ENCODE measurements at regions not wholly inside any gene's neighbourhood (a gene's known extent, or its start where the extent isn't known, plus 50 kb on each side); places are given as distances from the start of the nearest gene placed in this dataset.

DNA sequence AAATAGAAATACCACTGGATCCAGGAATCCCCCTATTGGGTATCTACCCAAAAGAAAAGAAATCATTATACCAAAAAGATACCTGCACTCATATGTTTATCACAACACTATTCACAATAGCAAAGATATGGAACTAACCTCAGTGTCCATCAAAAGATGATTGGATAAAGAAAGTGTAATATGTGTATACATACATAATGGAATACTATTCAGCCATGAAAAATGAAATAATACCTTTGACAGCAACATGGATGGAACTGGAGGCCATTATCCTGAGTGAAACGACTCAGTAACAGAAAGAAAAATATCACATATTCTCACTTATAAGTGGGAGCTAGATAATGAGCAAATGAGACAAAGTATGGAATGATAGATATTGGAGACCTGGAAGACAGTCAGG, 74.2 kb upstream of the TLR3 start:
- CTCF ChIA-PET: no interaction called here
- no peak for DNase-seq
- H3K9me3 Mint-ChIP-seq (ENCODE audit: low read depth): no peaks in the 10 kb centered on the region

DNA sequence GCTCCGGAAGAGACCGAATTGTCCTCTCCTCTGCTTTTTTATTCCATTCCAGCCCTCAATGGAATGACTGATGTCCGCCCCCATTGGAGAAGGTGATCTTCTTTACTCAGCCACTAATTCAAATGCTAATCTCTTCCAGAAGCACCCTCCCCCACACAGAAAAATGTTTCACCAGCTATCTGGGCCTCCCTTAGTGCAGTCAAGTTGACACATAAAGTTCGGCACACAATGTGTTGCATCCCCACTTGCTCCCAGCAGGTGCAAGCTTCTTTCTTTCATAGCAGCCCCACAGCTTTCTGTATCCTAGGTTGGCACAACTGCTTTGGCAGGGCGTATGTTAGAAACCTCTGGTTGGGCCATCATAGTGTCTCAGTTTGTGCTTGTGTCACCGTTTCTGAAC, 73.3 kb upstream of the TLR3 start:
- DNase-seq (no peak), ATAC-seq (no peak)
- H3K4me3 Mint-ChIP-seq: no peak overlapping the region
- CTCF ChIA-PET: no interaction called here
- H3K27me3 Mint-ChIP-seq: no peaks in the 10 kb centered on the region
- H3K27ac Mint-ChIP-seq: no peak overlapping the region
- no peaks in the 10 kb centered on the region for H3K36me3 Mint-ChIP-seq
- no peaks in the 10 kb centered on the region for H3K4me1 Mint-ChIP-seq
- no peaks in the 10 kb centered on the region for H3K9me3 Mint-ChIP-seq (ENCODE audit: low read depth)

More for the DNA sequence above, 74.2 kb upstream of the TLR3 start:
- no peak for ATAC-seq
- no peaks in the 10 kb centered on the region for H3K27me3 Mint-ChIP-seq
- no peak overlapping the region for H3K4me3 Mint-ChIP-seq
- no peaks in the 10 kb centered on the region for H3K4me1 Mint-ChIP-seq
- no peaks in the 10 kb centered on the region for H3K36me3 Mint-ChIP-seq
- H3K27ac Mint-ChIP-seq: no peak overlapping the region

- no peaks in the 10 kb centered on the region for H3K36me3 Mint-ChIP-seq
- H3K27me3 Mint-ChIP-seq: peaks cover 5% of the 10 kb centered on the region
- no peak for ATAC-seq
- CTCF ChIA-PET: no interaction called here
- H3K4me1 Mint-ChIP-seq: no peaks in the 10 kb centered on the region
- H3K9me3 Mint-ChIP-seq (ENCODE audit: low read depth): no peaks in the 10 kb centered on the region
- no peak overlapping the region for H3K4me3 Mint-ChIP-seq
- no peak overlapping the region for H3K27ac Mint-ChIP-seq
- DNase-seq: no peak
Observed at GRCh38 chr4:185997296-185997695, 71.7 kb upstream of the TLR3 start.

DNA sequence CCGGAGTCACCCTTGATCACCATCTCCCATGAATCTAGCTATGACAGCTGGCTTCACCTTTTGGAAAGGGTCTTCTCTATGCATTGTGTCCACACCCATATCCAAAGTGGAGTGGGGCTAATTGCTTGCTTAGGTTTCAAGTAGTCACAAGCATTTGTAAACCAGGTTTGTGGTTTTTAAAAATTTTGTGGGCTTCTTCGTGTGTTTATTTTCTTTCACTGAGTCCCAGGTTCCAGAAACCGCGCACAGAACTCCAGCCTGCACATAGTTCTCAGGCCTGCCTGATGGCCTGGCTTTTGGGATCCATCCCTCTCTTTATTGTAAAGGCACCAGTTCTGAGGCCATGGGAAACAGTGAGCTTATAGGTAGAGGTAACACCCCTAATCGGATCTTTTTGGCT, 70.2 kb upstream of the TLR3 start:
- Mint-ChIP-seq H3K9me3 (ENCODE audit: low read depth) (no peaks in the 10 kb centered on the region), H3K27me3 (peaks cover 5% of the 10 kb centered on the region), H3K36me3 (no peaks in the 10 kb centered on the region), H3K4me1 (no peaks in the 10 kb centered on the region), H3K4me3 (no peak overlapping the region), H3K27ac (no peak overlapping the region)
- no peak for DNase-seq
- no peak for ATAC-seq
- CTCF ChIA-PET: no interaction called here

DNA sequence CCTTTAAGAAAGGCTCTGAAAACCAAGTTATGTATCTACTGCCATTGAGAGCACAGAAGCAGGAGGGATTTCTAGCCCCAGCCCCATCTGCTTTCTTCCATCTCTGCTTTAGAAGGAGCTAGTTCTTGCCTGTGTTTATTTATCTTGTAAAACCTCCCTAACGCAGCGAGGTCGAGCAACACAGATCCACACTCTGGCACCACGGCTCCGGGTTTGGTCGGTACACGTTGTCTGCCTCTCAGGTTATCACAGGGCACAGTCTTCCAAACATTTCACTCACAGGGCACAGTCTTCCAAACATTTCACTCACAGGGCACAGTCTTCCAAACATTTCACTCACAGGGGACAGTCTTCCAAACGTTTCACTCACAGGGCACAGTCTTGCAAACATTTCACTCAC, 69.7 kb upstream of the TLR3 start:
- ATAC-seq (no peak), DNase-seq (no peak)
- Mint-ChIP-seq H3K9me3 (ENCODE audit: low read depth) (no peaks in the 10 kb centered on the region), H3K4me1 (no peaks in the 10 kb centered on the region), H3K4me3 (no peak overlapping the region), H3K27ac (no peak overlapping the region), H3K36me3 (no peaks in the 10 kb centered on the region), H3K27me3 (peaks cover 5% of the 10 kb centered on the region)
- CTCF ChIA-PET: no interaction called here

DNA sequence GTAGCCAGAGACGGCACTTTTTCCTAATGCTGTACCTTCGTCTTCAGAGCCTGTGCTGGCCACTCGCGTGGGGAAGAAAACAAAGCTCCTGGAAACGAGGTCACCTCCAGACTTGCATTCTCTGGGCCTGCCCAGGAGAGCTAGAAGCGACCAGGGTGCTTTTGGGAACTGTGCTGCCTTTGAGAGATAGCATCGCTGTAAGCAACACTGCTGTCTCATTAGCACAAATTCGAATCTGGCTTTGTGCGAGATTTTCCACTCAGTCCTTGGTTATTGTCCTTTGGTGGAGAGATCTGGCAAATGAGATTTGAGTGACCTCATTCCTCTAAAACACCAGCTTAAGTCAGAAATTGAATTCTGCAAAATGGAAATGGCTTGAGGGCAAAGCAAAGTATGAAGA, 66.1 kb upstream of the TLR3 start:
- CTCF ChIA-PET: no interaction called here
- DNase-seq: no peak
- Mint-ChIP-seq H3K4me3 (no peak overlapping the region), H3K27me3 (peaks cover 5% of the 10 kb centered on the region), H3K9me3 (ENCODE audit: low read depth) (no peaks in the 10 kb centered on the region), H3K27ac (no peak overlapping the region), H3K4me1 (no peaks in the 10 kb centered on the region), H3K36me3 (no peaks in the 10 kb centered on the region)
- ATAC-seq: no peak

DNA sequence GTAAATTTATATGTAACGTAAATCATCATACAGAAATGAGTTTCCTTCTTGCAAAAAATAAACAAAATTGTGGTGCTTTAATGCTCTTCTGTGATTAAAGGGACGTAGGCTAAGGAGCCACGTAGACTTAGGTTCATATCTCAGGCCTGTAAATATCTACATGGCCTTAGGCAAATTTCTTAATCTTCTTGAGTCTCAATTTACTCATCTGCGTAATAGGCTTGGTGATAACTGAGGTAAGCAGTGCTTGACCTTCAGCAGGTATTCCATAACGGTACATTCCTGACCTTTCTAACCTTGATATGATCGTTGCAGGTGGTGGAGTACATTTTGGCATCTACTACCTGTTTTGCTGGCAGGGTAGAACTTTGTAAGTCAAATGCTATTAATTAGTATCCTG, 65.2 kb upstream of the TLR3 start:
- Mint-ChIP-seq H3K27ac (no peak overlapping the region), H3K36me3 (no peaks in the 10 kb centered on the region), H3K27me3 (peaks cover 5% of the 10 kb centered on the region), H3K4me3 (no peak overlapping the region), H3K9me3 (ENCODE audit: low read depth) (no peaks in the 10 kb centered on the region), H3K4me1 (no peaks in the 10 kb centered on the region)
- CTCF ChIA-PET: no interaction called here
- DNase-seq: no peak
- no peak for ATAC-seq

DNA sequence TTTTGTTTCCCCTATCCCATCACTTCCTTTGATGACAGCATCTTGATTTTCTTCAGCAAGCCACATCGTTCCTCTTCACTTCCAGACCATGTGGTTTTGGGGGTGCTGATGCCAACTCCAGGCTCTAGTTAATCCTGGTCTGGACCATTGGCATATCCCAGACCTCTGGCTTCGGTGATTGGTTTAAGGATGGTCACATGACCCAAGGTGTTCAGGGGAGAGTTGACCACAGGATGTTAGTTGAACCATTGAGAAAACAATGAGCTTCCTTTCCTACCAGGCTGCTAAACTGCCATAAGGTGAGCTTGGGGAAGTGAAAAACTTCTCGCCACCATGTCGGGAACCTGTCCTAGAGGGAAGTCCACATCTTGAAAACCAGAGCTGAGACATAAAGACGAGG, 60.9 kb upstream of the TLR3 start:
- no peak overlapping the region for H3K27ac Mint-ChIP-seq
- ATAC-seq (no peak), DNase-seq (no peak)
- H3K4me1 Mint-ChIP-seq: no peaks in the 10 kb centered on the region
- H3K4me3 Mint-ChIP-seq: no peak overlapping the region
- no peaks in the 10 kb centered on the region for H3K9me3 Mint-ChIP-seq (ENCODE audit: low read depth)
- no peaks in the 10 kb centered on the region for H3K36me3 Mint-ChIP-seq
- CTCF ChIA-PET: no interaction called here
- no peaks in the 10 kb centered on the region for H3K27me3 Mint-ChIP-seq

DNA sequence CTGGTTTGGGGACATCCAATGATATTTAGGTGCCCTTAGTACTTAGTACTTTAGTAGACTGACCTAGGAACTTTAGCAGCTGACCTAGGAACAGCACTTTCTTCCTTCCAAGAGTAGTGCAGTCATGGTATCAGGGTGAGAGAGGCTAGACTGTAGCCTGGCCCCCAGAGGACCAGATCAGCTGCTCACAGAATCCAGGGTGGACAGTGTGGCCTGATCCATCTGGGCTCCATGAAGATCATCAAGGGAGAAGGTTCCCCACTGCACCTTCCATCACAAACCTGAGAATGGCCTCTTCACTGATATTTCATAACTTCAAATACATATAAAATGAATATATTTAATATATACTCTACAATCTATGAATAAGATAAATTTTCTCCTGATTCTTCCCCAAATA, 59.0 kb upstream of the TLR3 start:
- CTCF ChIA-PET: no interaction called here
- H3K4me1 Mint-ChIP-seq: no peaks in the 10 kb centered on the region

GRCh38 chr4:186010821-186011220, 58.1 kb upstream of the TLR3 start:
- CTCF ChIA-PET: no interaction called here
- Mint-ChIP-seq H3K27ac (no peak overlapping the region), H3K27me3 (no peaks in the 10 kb centered on the region), H3K4me1 (no peaks in the 10 kb centered on the region), H3K4me3 (no peak overlapping the region), H3K9me3 (ENCODE audit: low read depth) (no peaks in the 10 kb centered on the region), H3K36me3 (no peaks in the 10 kb centered on the region)
- no peak for DNase-seq
- no peak for ATAC-seq

More for the DNA sequence above, 59.0 kb upstream of the TLR3 start:
- DNase-seq: no peak
- no peaks in the 10 kb centered on the region for H3K9me3 Mint-ChIP-seq (ENCODE audit: low read depth)
- ATAC-seq: no peak
- no peaks in the 10 kb centered on the region for H3K36me3 Mint-ChIP-seq
- no peaks in the 10 kb centered on the region for H3K27me3 Mint-ChIP-seq
- H3K4me3 Mint-ChIP-seq: no peak overlapping the region
- H3K27ac Mint-ChIP-seq: no peak overlapping the region

GRCh38 chr4:186012071-186012470, 56.9 kb upstream of the TLR3 start:
- CTCF ChIA-PET: no interaction called here
- no peak for ATAC-seq
- no peaks in the 10 kb centered on the region for H3K36me3 Mint-ChIP-seq
- H3K4me1 Mint-ChIP-seq: no peaks in the 10 kb centered on the region
- H3K4me3 Mint-ChIP-seq: no peak overlapping the region
- no peak for DNase-seq
- H3K27me3 Mint-ChIP-seq: no peaks in the 10 kb centered on the region
- H3K27ac Mint-ChIP-seq: no peak overlapping the region
- no peaks in the 10 kb centered on the region for H3K9me3 Mint-ChIP-seq (ENCODE audit: low read depth)

DNA sequence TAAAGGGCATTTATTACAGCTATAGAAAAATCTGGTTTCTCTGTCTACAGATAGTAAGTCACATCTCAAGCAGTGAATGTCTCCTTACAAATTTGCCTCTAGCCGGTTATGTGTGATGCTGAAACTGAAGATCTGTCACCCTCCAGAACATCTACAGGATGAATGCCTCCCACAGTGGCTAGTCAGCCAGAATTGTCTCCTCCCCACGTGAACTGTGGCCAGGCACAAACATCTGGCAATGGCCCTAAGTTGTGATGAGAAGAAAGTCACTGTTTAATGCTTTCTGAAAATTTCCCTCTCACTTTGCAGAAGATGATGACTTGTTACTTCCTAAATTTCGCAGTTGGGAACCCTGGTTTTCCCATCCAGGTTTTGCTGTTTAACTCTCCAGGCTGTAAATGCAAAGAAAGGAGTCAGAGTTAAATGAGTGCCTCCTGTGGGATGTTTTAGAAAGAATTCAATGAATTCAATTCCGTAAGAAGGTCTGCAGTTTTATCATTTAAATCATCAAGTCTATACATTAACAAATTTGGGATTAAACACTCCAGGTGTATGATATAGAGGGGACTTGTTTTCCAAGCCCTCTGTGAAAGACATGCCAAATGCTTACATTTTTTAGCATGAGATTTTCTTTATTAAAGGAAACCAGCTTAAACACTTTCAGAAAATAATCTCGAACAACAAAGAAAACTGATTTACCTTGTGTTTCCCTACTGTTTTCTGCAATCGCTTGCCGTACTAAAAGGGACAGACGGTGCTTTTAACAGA, 55.4 kb upstream of the TLR3 start:
- no peak for DNase-seq
- H3K4me3 Mint-ChIP-seq: no peak overlapping the region
- no peaks in the 10 kb centered on the region for H3K9me3 Mint-ChIP-seq (ENCODE audit: low read depth)
- CTCF ChIA-PET: no interaction called here
- no peaks in the 10 kb centered on the region for H3K36me3 Mint-ChIP-seq
- H3K27ac Mint-ChIP-seq: no peak overlapping the region
- H3K27me3 Mint-ChIP-seq: no peaks in the 10 kb centered on the region
- ATAC-seq: no peak
- no peaks in the 10 kb centered on the region for H3K4me1 Mint-ChIP-seq

DNA sequence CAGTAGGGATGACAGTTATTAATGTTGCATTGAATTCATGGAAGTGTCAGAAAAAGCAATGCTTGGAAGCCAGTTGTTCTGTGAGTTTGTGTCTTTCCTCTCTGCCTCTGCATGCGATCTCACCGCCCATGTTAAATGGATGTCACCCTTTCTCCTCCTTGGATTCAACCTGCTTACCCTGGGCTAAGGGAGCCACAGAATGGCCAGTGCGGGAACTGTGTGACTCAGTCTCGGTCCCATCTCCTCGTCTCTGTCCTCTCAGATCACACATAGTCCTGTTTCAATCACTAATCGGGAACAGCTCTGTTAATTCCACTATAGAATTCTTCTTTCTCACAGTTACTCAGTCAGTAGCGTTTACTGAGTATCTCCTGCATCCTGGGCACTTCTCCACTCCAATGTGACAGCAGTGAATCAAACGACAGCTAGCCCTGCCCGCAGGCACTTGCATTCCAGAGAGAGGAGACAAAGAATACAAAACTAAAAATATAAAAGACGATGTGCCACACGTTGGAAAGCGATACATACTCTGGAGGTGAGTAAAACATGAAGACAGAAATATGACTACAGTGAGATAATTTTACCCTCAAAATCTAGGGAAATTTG, 53.6 kb upstream of the TLR3 start:
- Mint-ChIP-seq H3K4me3 (no peak overlapping the region), H3K4me1 (no peaks in the 10 kb centered on the region), H3K27ac (no peak overlapping the region), H3K36me3 (no peaks in the 10 kb centered on the region), H3K27me3 (peaks cover 2% of the 10 kb centered on the region), H3K9me3 (ENCODE audit: low read depth) (no peaks in the 10 kb centered on the region)
- no peak for ATAC-seq
- DNase-seq: no peak
- CTCF ChIA-PET: no interaction called here

- no peak overlapping the region for H3K4me3 Mint-ChIP-seq
- CTCF ChIA-PET: no interaction called here
- no peaks in the 10 kb centered on the region for H3K36me3 Mint-ChIP-seq
Observed at GRCh38 chr4:186016796-186017195, 52.2 kb upstream of the TLR3 start.

GRCh38 chr4:186017801-186018200, 51.2 kb upstream of the TLR3 start:
- Mint-ChIP-seq H3K36me3 (no peaks in the 10 kb centered on the region), H3K4me1 (no peaks in the 10 kb centered on the region), H3K27ac (no peak overlapping the region), H3K4me3 (no peak overlapping the region), H3K27me3 (peaks cover 2% of the 10 kb centered on the region), H3K9me3 (ENCODE audit: low read depth) (no peaks in the 10 kb centered on the region)
- DNase-seq: no peak
- CTCF ChIA-PET: no interaction called here
- no peak for ATAC-seq

More at GRCh38 chr4:186016796-186017195, 52.2 kb upstream of the TLR3 start:
- peaks cover 2% of the 10 kb centered on the region for H3K27me3 Mint-ChIP-seq
- no peaks in the 10 kb centered on the region for H3K4me1 Mint-ChIP-seq
- H3K9me3 Mint-ChIP-seq (ENCODE audit: low read depth): no peaks in the 10 kb centered on the region
- H3K27ac Mint-ChIP-seq: no peak overlapping the region
- ATAC-seq (no peak), DNase-seq (no peak)
